ENCODE measurements at regions not wholly inside any gene's neighbourhood (a gene's known extent, or its start where the extent isn't known, plus 50 kb on each side); places are given as distances from the start of the nearest gene placed in this dataset.

- H3K4me3 ChIP-seq (ENCODE audit: low read depth in 1 of 2, low read length in 1 of 2), result no peak overlapping the region
- no peak for TF ChIP-seq CTCF (IDR thresholded peaks at IDR 0.05)
- no peaks in the 10 kb centered on the region for H3K4me1 ChIP-seq (ENCODE audit: control insufficient read depth in 1 of 2, insufficient read depth in 1 of 2, low read depth in 1 of 2, low read length in 1 of 2)
These were observed 457.4 kb downstream of the MDFIC start for GRCh38 chr7:115379321-115379720.

GRCh38 chr7:115368998-115369397 lies 447.1 kb downstream of the MDFIC start:
- H3K36me3 ChIP-seq, result no peaks in the 10 kb centered on the region
- TF ChIP-seq CTCF (IDR thresholded peaks at IDR 0.05), result no peak
- H3K27me3 ChIP-seq, result no peaks in the 10 kb centered on the region
- no peaks in the 10 kb centered on the region for H3K9me3 ChIP-seq
- no peak overlapping the region for H3K27ac ChIP-seq
- H3K4me3 ChIP-seq (ENCODE audit: low read depth in 1 of 2, low read length in 1 of 2), result no peak overlapping the region
- H3K4me1 ChIP-seq (ENCODE audit: control insufficient read depth in 1 of 2, insufficient read depth in 1 of 2, low read depth in 1 of 2, low read length in 1 of 2), result no peaks in the 10 kb centered on the region

More at GRCh38 chr7:115379321-115379720, 457.4 kb downstream of the MDFIC start:
- Histone ChIP-seq H3K36me3 (no peaks in the 10 kb centered on the region), H3K27me3 (no peaks in the 10 kb centered on the region), H3K9me3 (no peaks in the 10 kb centered on the region), H3K27ac (no peak overlapping the region)

- Histone ChIP-seq H3K27me3 (no peaks in the 10 kb centered on the region), H3K27ac (no peak overlapping the region), H3K4me3 (ENCODE audit: low read depth in 1 of 2, low read length in 1 of 2) (no peak overlapping the region), H3K4me1 (ENCODE audit: control insufficient read depth in 1 of 2, insufficient read depth in 1 of 2, low read depth in 1 of 2, low read length in 1 of 2) (no peaks in the 10 kb centered on the region), H3K9me3 (no peaks in the 10 kb centered on the region), H3K36me3 (no peaks in the 10 kb centered on the region)
- TF ChIP-seq CTCF (IDR thresholded peaks at IDR 0.05), result no peak
These were observed 442.0 kb downstream of the MDFIC start for GRCh38 chr7:115363916-115364315.

GRCh38 chr7:115359955-115360354 lies 438.1 kb downstream of the MDFIC start:
- no peak overlapping the region for H3K27ac ChIP-seq
- no peaks in the 10 kb centered on the region for H3K9me3 ChIP-seq
- no peaks in the 10 kb centered on the region for H3K27me3 ChIP-seq
- no peak overlapping the region for H3K4me3 ChIP-seq (ENCODE audit: low read depth in 1 of 2, low read length in 1 of 2)
- no peak for TF ChIP-seq CTCF (IDR thresholded peaks at IDR 0.05)
- no peaks in the 10 kb centered on the region for H3K4me1 ChIP-seq (ENCODE audit: control insufficient read depth in 1 of 2, insufficient read depth in 1 of 2, low read depth in 1 of 2, low read length in 1 of 2)
- H3K36me3 ChIP-seq, result no peaks in the 10 kb centered on the region

- Histone ChIP-seq H3K27me3 (no peaks in the 10 kb centered on the region), H3K9me3 (no peaks in the 10 kb centered on the region), H3K4me1 (ENCODE audit: control insufficient read depth in 1 of 2, insufficient read depth in 1 of 2, low read depth in 1 of 2, low read length in 1 of 2) (no peaks in the 10 kb centered on the region), H3K36me3 (no peaks in the 10 kb centered on the region), H3K27ac (no peak overlapping the region), H3K4me3 (ENCODE audit: low read depth in 1 of 2, low read length in 1 of 2) (no peak overlapping the region)
- no peak for TF ChIP-seq CTCF (IDR thresholded peaks at IDR 0.05)
These were observed 437.2 kb downstream of the MDFIC start for GRCh38 chr7:115359119-115359518.

GRCh38 chr7:115357703-115357999 lies 435.8 kb downstream of the MDFIC start:
- H3K36me3 ChIP-seq, result no peaks in the 10 kb centered on the region
- H3K9me3 ChIP-seq, result no peaks in the 10 kb centered on the region
- TF ChIP-seq CTCF (IDR thresholded peaks at IDR 0.05), result no peak
- no peak overlapping the region for H3K4me3 ChIP-seq (ENCODE audit: low read depth in 1 of 2, low read length in 1 of 2)
- no peaks in the 10 kb centered on the region for H3K27me3 ChIP-seq
- no peaks in the 10 kb centered on the region for H3K4me1 ChIP-seq (ENCODE audit: control insufficient read depth in 1 of 2, insufficient read depth in 1 of 2, low read depth in 1 of 2, low read length in 1 of 2)
- H3K27ac ChIP-seq, result no peak overlapping the region
